Ovary (tissue), 3 donors: ENCODE measurements at regions not wholly inside any gene's neighbourhood (a gene's known extent, or its start where the extent isn't known, plus 50 kb on each side); places are given as distances from the start of the nearest gene placed in this dataset.

Source experiments
- CTCF ChIP-seq, 3 donors: fragments of 450-650 bp in 2 of 3; fragments of 200-600 bp in 1 of 3; IDR thresholded peaks; one replicate each; pipeline versions ENCODE4 v1.5.1 to v1.8.0; 2016 to 2022; ENCODE audit warnings: antibody characterized with exemption in 3 of 3, mild to moderate bottlenecking in 1 of 3
- EP300 ChIP-seq: sonication (generic); formaldehyde crosslinking; IDR thresholded peaks from one replicate; pipeline ENCODE4 v1.6.1; 2017; ENCODE audit warnings: antibody characterized with exemption
- POLR2A ChIP-seq: fragments of 450-650 bp; IDR thresholded peaks from one replicate; pipeline ENCODE4 v1.6.1; 2017; ENCODE audit warnings: antibody characterized with exemption, mild to moderate bottlenecking, moderate library complexity
- donor health status: DM: no; HTN: no; CAD: no.

DNA sequence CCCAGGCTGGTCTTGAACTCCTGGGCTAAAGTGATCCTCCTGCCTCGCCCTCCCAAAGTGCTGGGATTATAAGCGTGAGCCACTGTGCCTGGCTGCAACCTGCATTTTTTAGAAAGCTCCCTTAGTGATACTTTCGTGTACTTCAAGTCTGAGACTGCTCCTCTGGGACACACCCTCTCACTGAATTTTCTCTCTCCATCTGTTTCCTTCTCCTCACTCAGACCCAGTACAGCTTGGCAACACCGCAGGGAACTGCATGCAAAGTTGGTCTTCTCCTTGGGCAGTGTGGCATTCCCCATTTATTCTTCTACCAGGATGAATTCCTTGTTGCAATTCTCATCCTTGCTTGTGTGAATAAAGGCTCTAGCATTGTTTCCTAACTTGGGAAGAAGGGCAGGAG lies 175.9 kb downstream of the LPIN1 start:
- TF ChIP-seq CTCF (IDR thresholded peaks at IDR 0.05) (no peak), POLR2A (no peak), EP300 (no peak)
